Testis (tissue), 2 donors: ENCODE measurements at regions not wholly inside any gene's neighbourhood (a gene's known extent, or its start where the extent isn't known, plus 50 kb on each side); places are given as distances from the start of the nearest gene placed in this dataset.

ENCODE experiments used
- DNase-seq: peaks from one replicate; pipeline ENCODE4 v3.0.0-alpha.2; 2019
- H3K27ac ChIP-seq, 2 donors: fragments of 200-600 bp; sonication (generic); one replicate each; pipeline ENCODE4 v1.5.1; 2019
- H3K27me3 ChIP-seq: fragments of 200-600 bp; sonication (generic); one replicate; pipeline ENCODE4 v1.5.1; 2019
- H3K36me3 ChIP-seq: fragments of 200-600 bp; sonication (generic); one replicate; pipeline ENCODE4 v1.5.1; 2017; ENCODE audit warnings: low read depth; ENCODE audit errors: missing control alignments
- H3K4me1 ChIP-seq: fragments of 200-600 bp; sonication (generic); one replicate; pipeline ENCODE4 v1.5.1; 2019
- H3K4me3 ChIP-seq, 2 donors: fragments of 200-600 bp; sonication (generic); one replicate each; pipeline ENCODE4 v1.5.1; 2017 to 2019
- H3K9me3 ChIP-seq: fragments of 200-600 bp; sonication (generic); one replicate; pipeline ENCODE4 v1.5.1; 2017
- CTCF ChIP-seq, 3 experiments: fragments of 450-650 bp in 2 of 3; fragments of 200-600 bp in 1 of 3; sonication (generic) in 1 of 3; IDR thresholded peaks; one replicate each; pipeline ENCODE4 v1.5.1; 2016 to 2019; ENCODE audit warnings: antibody characterized with exemption in 3 of 3, mild to moderate bottlenecking in 2 of 3, moderate library complexity in 1 of 3
- POLR2A ChIP-seq: fragments of 450-650 bp; IDR thresholded peaks from one replicate; pipeline ENCODE4 v1.6.1; 2017; ENCODE audit warnings: antibody characterized with exemption, mild to moderate bottlenecking, moderate library complexity
- WGBS, 2 donors: methylation state at CpG; one replicate each; pipeline ENCODE4 v1.1.5; 2018; 5-methylcytosine and 5-hydroxymethylcytosine counted together
- intact Hi-C: fragments of 100-400 bp; cut with DNase I; formaldehyde crosslinking; loops from one replicate; pipeline ENCODE4 v1.15.1; 2023; ENCODE audit warnings: low total_unique reads

DNA sequence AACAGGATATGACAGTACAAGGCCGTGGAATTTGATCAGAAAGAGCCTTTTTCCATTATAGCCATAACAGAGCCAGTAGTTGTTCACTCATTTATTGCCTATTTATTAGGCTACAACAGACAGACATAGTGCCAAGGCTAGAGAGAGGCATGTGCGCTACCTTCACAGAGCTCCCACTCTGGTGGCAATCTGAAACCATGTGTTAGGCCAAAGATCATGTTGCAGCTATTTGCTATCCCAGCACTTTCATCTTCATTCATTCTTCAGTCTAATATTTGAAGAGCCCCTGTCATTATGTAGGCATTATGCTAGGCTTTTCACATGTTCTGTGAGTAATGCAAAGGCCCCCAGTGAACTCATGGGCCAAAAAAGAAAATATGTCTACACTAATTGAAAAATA, 404.8 kb downstream of the IGSF11 start:
- no peaks in the 10 kb centered on the region for H3K27me3 ChIP-seq
- H3K36me3 ChIP-seq = no peaks in the 10 kb centered on the region
- H3K9me3 ChIP-seq = no peaks in the 10 kb centered on the region
- TF ChIP-seq CTCF (IDR thresholded peaks at IDR 0.05) = no peak
- TF ChIP-seq POLR2A = no peak
- 78 to 91% methylated on average over 2 of the region's 2 CpGs for WGBS, 2 donors
- no peaks in the 10 kb centered on the region for H3K4me1 ChIP-seq
- intact Hi-C loops = no loop called here
- DNase-seq = no peak
- no peak overlapping the region for H3K4me3 ChIP-seq
- H3K27ac ChIP-seq = no peak overlapping the region

DNA sequence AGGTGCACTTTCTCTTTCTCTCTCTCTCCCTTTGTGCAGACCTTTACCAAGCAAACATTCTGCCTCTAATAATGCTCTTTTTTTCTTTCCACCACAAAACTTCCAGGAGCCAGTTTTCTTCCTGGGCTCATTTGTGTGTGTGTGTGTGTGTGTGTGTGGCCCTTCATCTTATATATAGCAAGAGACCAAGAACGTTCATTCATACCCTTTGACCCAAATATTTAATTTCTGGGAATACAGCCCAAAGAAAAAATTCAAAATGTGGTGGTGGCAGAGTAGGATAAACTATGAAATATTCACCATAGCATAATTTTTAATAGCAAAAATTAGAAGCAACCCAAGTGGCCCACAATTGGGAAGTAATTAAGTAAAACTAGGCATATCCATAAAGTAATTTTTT, 398.9 kb downstream of the IGSF11 start:
- Histone ChIP-seq H3K27me3 (no peaks in the 10 kb centered on the region), H3K4me3 (no peak overlapping the region), H3K4me1 (no peaks in the 10 kb centered on the region), H3K27ac (no peak overlapping the region), H3K9me3 (no peaks in the 10 kb centered on the region), H3K36me3 (no peaks in the 10 kb centered on the region)
- intact Hi-C loops = no loop called here
- TF ChIP-seq CTCF (IDR thresholded peaks at IDR 0.05) (no peak), POLR2A (no peak)
- DNase-seq = no peak
- 36 to 38% methylated on average over 1 of the region's 1 CpG for WGBS, 2 donors

DNA sequence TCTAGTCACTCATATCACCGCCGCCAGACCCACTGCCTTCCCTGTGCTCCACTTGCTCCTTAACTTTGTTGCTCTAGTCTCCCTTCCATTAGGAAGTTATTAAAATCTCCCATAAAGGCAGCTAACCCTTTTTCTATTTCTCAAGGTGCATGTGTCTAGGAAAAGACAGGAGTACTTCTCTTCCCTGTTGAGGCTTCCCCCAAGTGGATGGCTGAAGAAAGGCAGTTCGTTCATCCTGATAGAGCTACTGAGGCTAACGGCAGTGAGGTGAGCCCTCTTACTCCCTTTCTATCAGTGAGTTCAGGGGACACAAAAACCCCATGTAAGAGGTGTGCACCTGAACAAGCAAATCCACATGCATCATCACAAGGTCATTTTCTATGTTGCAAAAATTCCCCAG, 397.8 kb downstream of the IGSF11 start:
- H3K9me3 ChIP-seq = no peaks in the 10 kb centered on the region
- no peak overlapping the region for H3K4me3 ChIP-seq
- WGBS, 2 donors = 54 to 67% methylated on average over 4 of the region's 4 CpGs
- no peaks in the 10 kb centered on the region for H3K4me1 ChIP-seq
- no peaks in the 10 kb centered on the region for H3K27me3 ChIP-seq
- intact Hi-C loops = no loop called here
- H3K27ac ChIP-seq = no peak overlapping the region
- TF ChIP-seq POLR2A = no peak
- TF ChIP-seq CTCF (IDR thresholded peaks at IDR 0.05) = peak in 1 of 3 experiments; percentile 20
- no peaks in the 10 kb centered on the region for H3K36me3 ChIP-seq
- DNase-seq = peak; percentile 23

DNA sequence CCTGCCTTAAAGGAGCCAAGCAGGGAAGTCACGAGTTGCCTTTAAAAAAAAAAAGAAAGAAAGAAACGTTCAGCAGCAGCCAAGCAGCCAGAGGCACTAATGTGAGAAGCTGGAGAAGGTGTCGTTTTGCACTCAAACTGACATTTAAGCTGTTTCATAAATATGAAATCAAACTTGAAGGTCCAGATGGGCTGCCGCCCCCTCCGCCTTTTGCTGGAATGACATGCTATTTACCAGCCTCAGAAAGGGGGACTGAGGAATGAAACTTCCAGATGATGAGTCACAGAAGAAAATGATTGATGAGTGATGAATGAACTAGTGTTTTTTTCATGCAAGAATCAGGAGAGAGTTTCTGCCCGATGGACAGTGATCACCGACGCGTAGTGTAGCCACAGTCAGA, 396.8 kb downstream of the IGSF11 start:
- Histone ChIP-seq H3K36me3 (no peaks in the 10 kb centered on the region), H3K4me3 (no peak overlapping the region), H3K27ac (no peak overlapping the region), H3K9me3 (no peaks in the 10 kb centered on the region), H3K4me1 (no peaks in the 10 kb centered on the region), H3K27me3 (no peaks in the 10 kb centered on the region)
- WGBS, 2 donors = 66 to 68% methylated on average over 9 of the region's 9 CpGs
- DNase-seq = no peak
- TF ChIP-seq CTCF (IDR thresholded peaks at IDR 0.05) = no peak
- no peak for TF ChIP-seq POLR2A
- intact Hi-C loops = no loop called here

- H3K4me1 ChIP-seq = no peaks in the 10 kb centered on the region
- intact Hi-C loops = no loop called here
- TF ChIP-seq CTCF (IDR thresholded peaks at IDR 0.05) = no peak
- TF ChIP-seq POLR2A = no peak
- 40 to 50% methylated on average over 4 of the region's 4 CpGs for WGBS, 2 donors
- H3K9me3 ChIP-seq = no peaks in the 10 kb centered on the region
- no peak overlapping the region for H3K27ac ChIP-seq
- H3K36me3 ChIP-seq = no peaks in the 10 kb centered on the region
- peak; percentile 16 for DNase-seq
- H3K4me3 ChIP-seq = no peak overlapping the region
- H3K27me3 ChIP-seq = no peaks in the 10 kb centered on the region
These were observed 393.0 kb downstream of the IGSF11 start for GRCh38 chr3:118641608-118642007.
